CD4-positive, CD25-positive, alpha-beta regulatory T cell (primary cell): ENCODE measurements at regions not wholly inside any gene's neighbourhood (a gene's known extent, or its start where the extent isn't known, plus 50 kb on each side); places are given as distances from the start of the nearest gene placed in this dataset.

Experiments used
- ATAC-seq, 2 donors: fragments of 150-1000 bp; cut with Tn5 transposase; one replicate each; pipeline ENCODE4 v1.10.0; 2021; ENCODE audit warnings: low read depth in 2 of 2, moderate number of reproducible peaks in 2 of 2, moderate library complexity in 1 of 2
- DNase-seq, 3 donors: peaks; one replicate each; pipeline versions ENCODE4 v3.0.0 to v3.0.0-alpha.2; 2012 to 2022; ENCODE audit warnings: mixed read lengths in 1 of 3
- H3K27ac ChIP-seq: one replicate; pipeline ENCODE4 v1.7.0; 2013; ENCODE audit warnings: mild to moderate bottlenecking, low read length; ENCODE audit not compliant: insufficient read depth, poor library complexity, severe bottlenecking
- H3K27me3 ChIP-seq: one replicate; pipeline ENCODE4 v1.7.0; 2013; ENCODE audit warnings: low read length; ENCODE audit not compliant: control insufficient read depth, insufficient read depth
- H3K36me3 ChIP-seq: one replicate; pipeline ENCODE4 v1.7.0; 2013; ENCODE audit warnings: mild to moderate bottlenecking, low read length, moderate library complexity; ENCODE audit not compliant: control insufficient read depth, insufficient read depth
- H3K4me1 ChIP-seq: 2 replicates; pipeline ENCODE4 v1.7.0; 2013; ENCODE audit warnings: mild to moderate bottlenecking, low read length; ENCODE audit not compliant: insufficient read depth, control insufficient read depth, poor library complexity, severe bottlenecking
- H3K4me3 ChIP-seq: one replicate; pipeline ENCODE4 v1.7.0; 2013; ENCODE audit warnings: low read depth, mild to moderate bottlenecking, low read length, moderate library complexity
- H3K9me3 ChIP-seq, 2 experiments: 1 replicate in 1 of 2; 2 replicates in 1 of 2; pipeline ENCODE4 v1.7.0; 2013; ENCODE audit warnings: low read length in 2 of 2, mild to moderate bottlenecking in 1 of 2, moderate library complexity in 1 of 2; ENCODE audit not compliant: control insufficient read depth in 2 of 2
- H3K27ac Mint-ChIP-seq, 3 donors: one replicate each; pipeline ENCODE4 v1.8.0; 2020 to 2022; ENCODE audit warnings: mild to moderate bottlenecking in 3 of 3, mixed read lengths in 3 of 3, moderate library complexity in 2 of 3
- H3K27me3 Mint-ChIP-seq: one replicate; pipeline ENCODE4 v1.8.0; 2022; ENCODE audit warnings: mild to moderate bottlenecking, mixed read lengths
- H3K36me3 Mint-ChIP-seq: one replicate; pipeline ENCODE4 v1.8.0; 2020; ENCODE audit warnings: mixed read lengths
- H3K4me1 Mint-ChIP-seq, 4 donors: one replicate each; pipeline ENCODE4 v1.8.0; 2020 to 2022; ENCODE audit warnings: mixed read lengths in 4 of 4, mild to moderate bottlenecking in 1 of 4
- H3K4me3 Mint-ChIP-seq, 4 donors: one replicate each; pipeline ENCODE4 v1.8.0; 2020 to 2022; ENCODE audit warnings: mild to moderate bottlenecking in 4 of 4, mixed read lengths in 4 of 4, moderate library complexity in 3 of 4
- H3K9me3 Mint-ChIP-seq, 7 donors: one replicate each; pipeline ENCODE4 v1.8.0; 2020 to 2022; ENCODE audit warnings: mixed read lengths in 7 of 7, mild to moderate bottlenecking in 3 of 7, moderate library complexity in 2 of 7

GRCh38 chr2:121875585-121876185 is 120.2 kb downstream of the TSN start:
- ATAC-seq (no peak), DNase-seq (no peak)
- Mint-ChIP-seq H3K9me3 (peaks cover 0 to 2% (median 0%) of the 10 kb centered on the region in 7 donors), H3K4me3 (no peak overlapping the region), H3K36me3 (no peaks in the 10 kb centered on the region), H3K27ac (no peak overlapping the region), H3K4me1 (no peaks in the 10 kb centered on the region), H3K27me3 (peaks cover 7% of the 10 kb centered on the region)
- H3K36me3 ChIP-seq, result no peaks in the 10 kb centered on the region
- no peak overlapping the region for H3K27ac ChIP-seq
- H3K4me3 ChIP-seq, result no peak overlapping the region
- H3K4me1 ChIP-seq, result no peaks in the 10 kb centered on the region
- no peaks in the 10 kb centered on the region for H3K27me3 ChIP-seq
- no peaks in the 10 kb centered on the region for H3K9me3 ChIP-seq

- H3K9me3 Mint-ChIP-seq, result peaks cover 0 to 2% (median 0%) of the 10 kb centered on the region in 7 donors
- ATAC-seq (no peak), DNase-seq (no peak)
- no peak overlapping the region for H3K27ac ChIP-seq
- no peaks in the 10 kb centered on the region for H3K4me1 Mint-ChIP-seq
- no peak overlapping the region for H3K4me3 Mint-ChIP-seq
- H3K4me1 ChIP-seq, result no peaks in the 10 kb centered on the region
- no peak overlapping the region for H3K4me3 ChIP-seq
- H3K27me3 Mint-ChIP-seq, result peaks cover 10% of the 10 kb centered on the region
- no peaks in the 10 kb centered on the region for H3K27me3 ChIP-seq
- no peaks in the 10 kb centered on the region for H3K36me3 ChIP-seq
- no peak overlapping the region for H3K27ac Mint-ChIP-seq
- no peaks in the 10 kb centered on the region for H3K36me3 Mint-ChIP-seq
- H3K9me3 ChIP-seq, result no peaks in the 10 kb centered on the region
Measured at GRCh38 chr2:121877366-121877765, 121.9 kb downstream of the TSN start.

- no peak overlapping the region for H3K27ac Mint-ChIP-seq
- no peaks in the 10 kb centered on the region for H3K4me1 Mint-ChIP-seq
- Histone ChIP-seq H3K4me1 (no peaks in the 10 kb centered on the region), H3K27me3 (no peaks in the 10 kb centered on the region), H3K36me3 (no peaks in the 10 kb centered on the region), H3K27ac (no peak overlapping the region), H3K9me3 (no peaks in the 10 kb centered on the region), H3K4me3 (no peak overlapping the region)
- no peak for DNase-seq
- no peak overlapping the region for H3K4me3 Mint-ChIP-seq
- H3K36me3 Mint-ChIP-seq, result no peaks in the 10 kb centered on the region
- ATAC-seq, result no peak
- H3K27me3 Mint-ChIP-seq, result peaks cover 10% of the 10 kb centered on the region
- peaks cover 0 to 2% (median 0%) of the 10 kb centered on the region in 7 donors for H3K9me3 Mint-ChIP-seq
Measured at GRCh38 chr2:121880283-121880682, 124.8 kb downstream of the TSN start.

DNA sequence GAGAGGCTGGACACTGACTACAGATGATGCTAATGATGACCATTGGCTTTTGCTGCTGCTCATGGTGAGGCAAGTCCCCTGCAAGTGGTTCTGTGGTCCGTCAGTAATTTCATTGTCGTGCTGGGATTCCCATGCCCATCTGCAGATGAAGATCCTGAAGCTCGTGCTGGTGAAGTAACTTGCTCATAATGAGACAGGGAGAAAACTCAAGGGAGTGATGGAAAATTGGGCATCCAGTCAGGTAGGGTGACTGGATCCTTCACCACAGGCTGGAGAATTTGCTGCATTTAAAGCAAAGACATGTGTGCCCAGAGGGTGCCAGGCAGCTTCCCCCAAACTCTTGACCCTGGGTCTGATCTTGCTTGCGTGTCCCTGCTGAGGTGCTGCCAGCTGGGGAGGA is 125.6 kb downstream of the TSN start:
- Histone ChIP-seq H3K4me3 (no peak overlapping the region), H3K27ac (no peak overlapping the region), H3K27me3 (no peaks in the 10 kb centered on the region), H3K4me1 (no peaks in the 10 kb centered on the region), H3K9me3 (no peaks in the 10 kb centered on the region), H3K36me3 (no peaks in the 10 kb centered on the region)
- DNase-seq (no peak), ATAC-seq (no peak)
- Mint-ChIP-seq H3K36me3 (no peaks in the 10 kb centered on the region), H3K4me1 (no peaks in the 10 kb centered on the region), H3K9me3 (peaks cover 0 to 2% (median 0%) of the 10 kb centered on the region in 7 donors), H3K27ac (no peak overlapping the region), H3K4me3 (no peak overlapping the region), H3K27me3 (peaks cover 10% of the 10 kb centered on the region)

- Mint-ChIP-seq H3K27ac (no peak overlapping the region), H3K4me3 (no peak overlapping the region), H3K27me3 (peaks cover 14% of the 10 kb centered on the region), H3K9me3 (peaks cover 0 to 2% (median 0%) of the 10 kb centered on the region in 7 donors), H3K4me1 (no peaks in the 10 kb centered on the region), H3K36me3 (no peaks in the 10 kb centered on the region)
- H3K4me1 ChIP-seq, result no peaks in the 10 kb centered on the region
- H3K36me3 ChIP-seq, result no peaks in the 10 kb centered on the region
- no peak overlapping the region for H3K4me3 ChIP-seq
- DNase-seq, result no peak
- no peaks in the 10 kb centered on the region for H3K9me3 ChIP-seq
- no peak overlapping the region for H3K27ac ChIP-seq
- H3K27me3 ChIP-seq, result no peaks in the 10 kb centered on the region
- no peak for ATAC-seq
Measured at GRCh38 chr2:121881950-121882349, 126.5 kb downstream of the TSN start.

DNA sequence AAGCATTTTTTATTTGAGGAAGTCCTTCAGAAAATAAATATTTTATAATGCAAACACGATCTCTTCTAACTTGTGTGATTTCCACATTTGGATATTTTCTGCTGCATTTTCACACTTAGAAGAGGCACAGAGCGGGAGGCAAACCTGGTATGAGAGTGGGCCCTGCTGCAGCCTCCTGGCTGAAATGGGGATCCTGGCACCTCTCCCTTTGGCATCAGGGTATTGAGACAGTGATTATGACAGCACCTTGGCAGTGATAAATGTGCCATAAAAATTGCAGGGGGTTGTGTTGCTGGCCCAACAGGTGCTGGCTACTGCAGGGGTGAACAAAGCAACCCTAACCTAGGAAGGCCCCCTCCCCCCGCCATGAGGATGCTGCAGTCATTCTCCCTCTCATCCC is 128.6 kb downstream of the TSN start:
- no peak overlapping the region for H3K4me3 Mint-ChIP-seq
- H3K36me3 ChIP-seq, result no peaks in the 10 kb centered on the region
- DNase-seq (no peak), ATAC-seq (no peak)
- H3K27me3 ChIP-seq, result no peaks in the 10 kb centered on the region
- no peaks in the 10 kb centered on the region for H3K4me1 ChIP-seq
- H3K36me3 Mint-ChIP-seq, result no peaks in the 10 kb centered on the region
- no peak overlapping the region for H3K27ac Mint-ChIP-seq
- peaks cover 0 to 1% (median 0%) of the 10 kb centered on the region in 7 donors for H3K9me3 Mint-ChIP-seq
- H3K4me1 Mint-ChIP-seq, result no peaks in the 10 kb centered on the region
- no peak overlapping the region for H3K27ac ChIP-seq
- H3K27me3 Mint-ChIP-seq, result peaks cover 8% of the 10 kb centered on the region
- H3K9me3 ChIP-seq, result no peaks in the 10 kb centered on the region
- H3K4me3 ChIP-seq, result no peak overlapping the region

GRCh38 chr2:121884511-121884921 is 129.1 kb downstream of the TSN start:
- ATAC-seq (no peak), DNase-seq (no peak)
- H3K4me3 ChIP-seq, result no peak overlapping the region
- H3K36me3 ChIP-seq, result no peaks in the 10 kb centered on the region
- no peaks in the 10 kb centered on the region for H3K9me3 ChIP-seq
- Mint-ChIP-seq H3K27ac (no peak overlapping the region), H3K4me3 (no peak overlapping the region), H3K9me3 (peaks cover 0 to 1% (median 0%) of the 10 kb centered on the region in 7 donors), H3K4me1 (no peaks in the 10 kb centered on the region), H3K36me3 (no peaks in the 10 kb centered on the region), H3K27me3 (peaks cover 8% of the 10 kb centered on the region)
- H3K27me3 ChIP-seq, result no peaks in the 10 kb centered on the region
- H3K27ac ChIP-seq, result no peak overlapping the region
- H3K4me1 ChIP-seq, result no peaks in the 10 kb centered on the region

DNA sequence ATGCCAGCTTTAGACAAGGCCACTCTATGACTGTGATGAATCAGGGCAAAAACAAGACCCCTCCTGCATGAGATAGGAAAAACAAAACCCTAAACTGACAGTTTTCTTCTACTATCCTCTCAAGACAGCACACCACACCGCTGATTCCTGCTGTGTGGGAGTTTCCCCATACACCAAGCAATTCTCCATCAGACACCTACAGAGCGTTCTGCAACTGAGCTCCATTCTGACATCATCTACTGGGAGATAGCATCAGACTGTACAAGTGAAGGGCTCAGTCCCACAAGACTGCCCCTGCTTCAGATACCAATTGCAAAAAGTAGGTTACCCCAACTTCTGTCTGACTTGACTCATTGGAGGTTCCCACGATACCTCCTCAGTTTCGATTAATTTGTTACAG is 130.6 kb downstream of the TSN start:
- Mint-ChIP-seq H3K36me3 (no peaks in the 10 kb centered on the region), H3K4me1 (peaks cover 0 to 2% (median 0%) of the 10 kb centered on the region in 4 donors), H3K27me3 (peaks cover 4% of the 10 kb centered on the region), H3K4me3 (no peak overlapping the region), H3K9me3 (peaks cover 0 to 1% (median 0%) of the 10 kb centered on the region in 7 donors), H3K27ac (no peak overlapping the region)
- Histone ChIP-seq H3K27me3 (no peaks in the 10 kb centered on the region), H3K4me1 (no peaks in the 10 kb centered on the region), H3K27ac (no peak overlapping the region), H3K9me3 (no peaks in the 10 kb centered on the region), H3K4me3 (no peak overlapping the region), H3K36me3 (no peaks in the 10 kb centered on the region)
- DNase-seq, result no peak
- no peak for ATAC-seq
